H1 (cell line): ENCODE measurements at regions not wholly inside any gene's neighbourhood (a gene's known extent, or its start where the extent isn't known, plus 50 kb on each side); places are given as distances from the start of the nearest gene placed in this dataset.

Experiments used
- CTCF ChIA-PET: fragments of 300-600 bp; sonication (Branson Sonifier 250); formaldehyde crosslinking; loops from one replicate; lab custom pipeline; 2021; ENCODE audit not compliant: partially characterized antibody; lab: Charles Lee
- POLR2A ChIA-PET: fragments of 300-600 bp; sonication (Branson Sonifier 250); formaldehyde crosslinking; loops from one replicate; lab custom pipeline; 2021; ENCODE audit warnings: inconsistent platforms; ENCODE audit not compliant: partially characterized antibody; lab: Charles Lee
- DNase-seq, 2 experiments: peaks; one replicate each; pipeline versions ENCODE4 v3.0.0 to v3.0.0-alpha.2; 2010 to 2022; ENCODE audit warnings: low spot score in 2 of 2, low read depth in 1 of 2, mixed read lengths in 1 of 2
- FAIRE-seq: peaks from 2 replicates; lab custom pipeline; 2011; peaks lifted over from hg19 to GRCh38; lab: Jason Lieb, UNC
- H2AFZ ChIP-seq: 2 replicates; pipeline ENCODE4 v1.8.1; 2012; ENCODE audit warnings: low read length, inconsistent platforms
- H2AK5ac ChIP-seq: 2 replicates; pipeline ENCODE4 v1.6.1; 2013; ENCODE audit warnings: low read depth, low read length
- H2BK120ac ChIP-seq: replicated peaks from 2 replicates; pipeline ENCODE3; 2013; ENCODE audit warnings: low read depth, low read length, inconsistent platforms
- H2BK12ac ChIP-seq: 2 replicates; pipeline ENCODE4 v1.6.1; 2013; ENCODE audit warnings: low read depth, low read length
- H2BK15ac ChIP-seq: 2 replicates; pipeline ENCODE4 v1.6.1; 2013; ENCODE audit warnings: low read length
- H2BK20ac ChIP-seq: 2 replicates; pipeline ENCODE4 v1.6.1; 2013; ENCODE audit warnings: low read length
- H2BK5ac ChIP-seq: 2 replicates; pipeline ENCODE4 v1.6.1; 2013; ENCODE audit warnings: low read depth, low read length
- H3K14ac ChIP-seq: 2 replicates; pipeline ENCODE4 v1.6.1; 2013; ENCODE audit warnings: inconsistent platforms; ENCODE audit not compliant: insufficient read length
- H3K18ac ChIP-seq: 2 replicates; pipeline ENCODE4 v1.6.1; 2013; ENCODE audit warnings: low read length; ENCODE audit errors: extremely low read depth
- H3K23ac ChIP-seq: 2 replicates; pipeline ENCODE4 v1.6.1; 2013; ENCODE audit warnings: inconsistent platforms; ENCODE audit not compliant: insufficient read length
- H3K23me2 ChIP-seq: 2 replicates; pipeline ENCODE4 v1.6.1; 2013; ENCODE audit warnings: low read depth, low read length
- H3K27ac ChIP-seq: 2 replicates; pipeline ENCODE4 v1.6.1; 2011; ENCODE audit warnings: low read depth, low read length, inconsistent platforms
- H3K27me3 ChIP-seq, 4 experiments: replicated peaks in 1 of 4; 1 replicate in 1 of 4; 2 replicates in 3 of 4; pipeline versions ENCODE4 v1.6.1 to v1.8.1; 2011 to 2013; ENCODE audit warnings: low read length in 3 of 4, mild to moderate bottlenecking in 3 of 4, inconsistent platforms in 2 of 4, mixed read lengths in 2 of 4, moderate library complexity in 1 of 4; ENCODE audit not compliant: control insufficient read depth in 3 of 4, insufficient read depth in 3 of 4; ENCODE audit errors: extremely low read depth in 1 of 4
- H3K36me3 ChIP-seq, 4 experiments: 2 replicates each; pipeline versions ENCODE4 v1.6.1 to v1.8.1; 2011 to 2013; ENCODE audit warnings: mild to moderate bottlenecking in 4 of 4, low read length in 3 of 4, moderate library complexity in 2 of 4, control low read depth in 1 of 4, inconsistent platforms in 1 of 4; ENCODE audit not compliant: insufficient read depth in 4 of 4, control insufficient read depth in 2 of 4
- H3K4ac ChIP-seq: replicated peaks from 2 replicates; pipeline ENCODE3; 2013; ENCODE audit warnings: low read length, low read depth, mixed read lengths, inconsistent platforms; ENCODE audit not compliant: insufficient read length
- H3K4me1 ChIP-seq, 4 experiments: replicated peaks in 1 of 4; 1 replicate in 1 of 4; 2 replicates in 3 of 4; pipeline versions ENCODE4 v1.6.1 to v1.8.1; 2011 to 2013; ENCODE audit warnings: low read length in 3 of 4, inconsistent platforms in 2 of 4, mixed read lengths in 1 of 4; ENCODE audit not compliant: insufficient read depth in 4 of 4, control insufficient read depth in 3 of 4
- H3K4me2 ChIP-seq, 2 experiments: 2 replicates each; pipeline versions ENCODE4 v1.6.1 to v1.8.1; 2011 to 2013; ENCODE audit warnings: low read depth in 2 of 2, low read length in 2 of 2, control low read depth in 1 of 2, inconsistent platforms in 1 of 2, mild to moderate bottlenecking in 1 of 2; ENCODE audit not compliant: insufficient read depth in 1 of 2
- H3K4me3 ChIP-seq, 4 experiments: fragments of 200-600, 300-600 bp in 1 of 4; sonication (generic), shearing (Covaris generic), sonication (Bioruptor Twin) in 1 of 4; 2 replicates each; pipeline versions ENCODE4 v1.5.1 to v1.8.1; 2011 to 2016; ENCODE audit warnings: low read length in 4 of 4, low read depth in 3 of 4, control low read depth in 2 of 4, inconsistent platforms in 2 of 4, mild to moderate bottlenecking in 2 of 4, mixed read lengths in 1 of 4, moderate library complexity in 1 of 4; ENCODE audit not compliant: insufficient read depth in 2 of 4; ENCODE audit errors: extremely low read depth in 1 of 4
- H3K56ac ChIP-seq: replicated peaks from 2 replicates; pipeline ENCODE3; 2013; ENCODE audit warnings: low read depth, mild to moderate bottlenecking, mixed read lengths, low read length, inconsistent platforms; ENCODE audit not compliant: insufficient read length
- H3K79me1 ChIP-seq: 2 replicates; pipeline ENCODE4 v1.6.1; 2013; ENCODE audit warnings: low read depth, low read length, control low read depth
- H3K79me2 ChIP-seq, 2 experiments: 2 replicates each; pipeline versions ENCODE4 v1.6.1 to v1.8.1; 2012 to 2013; ENCODE audit warnings: low read length in 2 of 2, mild to moderate bottlenecking in 2 of 2, inconsistent platforms in 1 of 2; ENCODE audit not compliant: insufficient read depth in 2 of 2, control insufficient read depth in 1 of 2
- H3K9ac ChIP-seq, 4 experiments: replicated peaks in 1 of 4; 1 replicate in 1 of 4; 2 replicates in 3 of 4; pipeline versions ENCODE4 v1.6.1 to v1.8.1; 2011 to 2013; ENCODE audit warnings: low read depth in 3 of 4, low read length in 3 of 4, control low read depth in 2 of 4, mild to moderate bottlenecking in 2 of 4, moderate library complexity in 2 of 4, inconsistent platforms in 1 of 4; ENCODE audit errors: extremely low read depth in 1 of 4
- H3K9me3 ChIP-seq, 2 experiments: 2 replicates each; pipeline versions ENCODE4 v1.6.1 to v1.8.1; 2012 to 2013; ENCODE audit warnings: mild to moderate bottlenecking in 2 of 2, moderate library complexity in 2 of 2, control low read depth in 1 of 2, inconsistent platforms in 1 of 2, low read depth in 1 of 2, low read length in 1 of 2, mixed read lengths in 1 of 2; ENCODE audit not compliant: insufficient read depth in 2 of 2
- H4K20me1 ChIP-seq, 2 experiments: replicated peaks in 1 of 2; 2 replicates each; pipeline versions ENCODE3 to v1.8.1; 2011 to 2013; ENCODE audit warnings: inconsistent platforms in 2 of 2, low read length in 2 of 2, mild to moderate bottlenecking in 1 of 2; ENCODE audit not compliant: insufficient read depth in 2 of 2, control insufficient read depth in 1 of 2
- H4K5ac ChIP-seq: 2 replicates; pipeline ENCODE4 v1.6.1; 2013; ENCODE audit warnings: low read length, low read depth, mixed read lengths, inconsistent platforms; ENCODE audit not compliant: insufficient read length
- H4K8ac ChIP-seq: 2 replicates; pipeline ENCODE4 v1.8.0; 2013; ENCODE audit warnings: mild to moderate bottlenecking, moderate library complexity, low read length, inconsistent platforms; ENCODE audit not compliant: insufficient read depth; ENCODE audit errors: extremely low read depth
- H4K91ac ChIP-seq: replicated peaks from 2 replicates; pipeline ENCODE3; 2013; ENCODE audit warnings: low read length, mixed read lengths, inconsistent platforms; ENCODE audit not compliant: insufficient read length
- RBBP5 ChIP-seq: IDR thresholded peaks from 2 replicates; pipeline ENCODE4 v1.7.1; 2012; ENCODE audit warnings: low read depth, mild to moderate bottlenecking, inconsistent platforms, low read length, moderate library complexity, borderline replicate concordance
- WGBS, 2 experiments: shearing (Covaris generic) in 1 of 2; methylation state at CpG; one replicate each; pipeline versions ENCODE4 v1.1.6 to v1.1.7; 2013 to 2015; ENCODE audit warnings: low lambda C conversion rate in 2 of 2, mixed read lengths in 2 of 2, inconsistent platforms in 1 of 2, low coverage in 1 of 2, missing lambda C conversion rate in 1 of 2; ENCODE audit not compliant: insufficient replicate concordance in 2 of 2, insufficient coverage in 1 of 2, insufficient read length in 1 of 2; ENCODE audit errors: extremely low coverage in 1 of 2, missing lambda C conversion rate in 1 of 2; 5-methylcytosine and 5-hydroxymethylcytosine counted together

DNA sequence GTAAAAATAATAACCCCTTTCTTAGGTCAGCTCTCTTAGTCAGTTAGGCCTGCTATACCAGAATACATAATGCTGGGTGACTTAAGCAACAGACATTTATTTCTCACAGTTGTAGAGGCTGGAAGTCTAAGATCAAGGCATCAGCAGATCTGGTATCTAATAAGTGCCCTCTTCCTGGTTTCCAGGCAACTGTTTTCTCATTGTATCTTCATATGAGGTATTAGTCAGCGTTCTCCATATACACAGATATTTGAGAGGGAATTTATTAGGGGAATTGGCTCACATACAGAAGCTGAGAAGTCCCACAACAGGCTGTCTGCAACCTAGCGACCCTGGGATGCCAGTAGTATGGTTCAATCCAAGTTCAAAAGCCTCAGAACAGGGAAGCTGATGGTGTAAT, 896.0 kb downstream of the GALC start:
- H2BK20ac ChIP-seq: no peak overlapping the region
- H3K9me3 ChIP-seq: no peaks in the 10 kb centered on the region
- no peak overlapping the region for H3K56ac ChIP-seq
- H2BK12ac ChIP-seq: no peak overlapping the region
- no peaks in the 10 kb centered on the region for H3K36me3 ChIP-seq
- H3K14ac ChIP-seq: no peak overlapping the region
- no peaks in the 10 kb centered on the region for H4K20me1 ChIP-seq
- no peak overlapping the region for H3K23ac ChIP-seq
- TF ChIP-seq RBBP5: no peak
- H2BK120ac ChIP-seq: no peak overlapping the region
- H3K4me3 ChIP-seq: no peak overlapping the region
- POLR2A ChIA-PET: no interaction called here
- no peaks in the 10 kb centered on the region for H3K79me2 ChIP-seq
- no peaks in the 10 kb centered on the region for H3K27me3 ChIP-seq
- H2BK15ac ChIP-seq: no peak overlapping the region
- CTCF ChIA-PET: interaction anchor here (0.6 to 3.0 kb wide), 2 partner anchors 47 to 792 kb away, joined by 3 to 8 read pairs; no protein-coding TSS in a partner anchor
- no peaks in the 10 kb centered on the region for H3K79me1 ChIP-seq
- no peak for DNase-seq
- H2BK5ac ChIP-seq: no peak overlapping the region
- WGBS, 2 experiments: 97% methylated on average over 2 of the region's 2 CpGs; no CpG with 5 or more reads in 1 of the 2 experiments
- H2AFZ ChIP-seq: no peak overlapping the region
- no peak overlapping the region for H4K8ac ChIP-seq
- no peak overlapping the region for H3K18ac ChIP-seq
- FAIRE-seq: no peak
- no peak overlapping the region for H3K4me2 ChIP-seq
- no peak overlapping the region for H3K9ac ChIP-seq
- H3K27ac ChIP-seq: no peak overlapping the region
- no peak overlapping the region for H2AK5ac ChIP-seq
- H3K4ac ChIP-seq: no peak overlapping the region
- no peaks in the 10 kb centered on the region; a peak in 1 of 7 replicates for H3K4me1 ChIP-seq
- H4K5ac ChIP-seq: no peak overlapping the region
- H3K23me2 ChIP-seq: no peaks in the 10 kb centered on the region
- no peak overlapping the region for H4K91ac ChIP-seq
